ENCODE measurements at regions not wholly inside any gene's neighbourhood (a gene's known extent, or its start where the extent isn't known, plus 50 kb on each side); places are given as distances from the start of the nearest gene placed in this dataset.

DNA sequence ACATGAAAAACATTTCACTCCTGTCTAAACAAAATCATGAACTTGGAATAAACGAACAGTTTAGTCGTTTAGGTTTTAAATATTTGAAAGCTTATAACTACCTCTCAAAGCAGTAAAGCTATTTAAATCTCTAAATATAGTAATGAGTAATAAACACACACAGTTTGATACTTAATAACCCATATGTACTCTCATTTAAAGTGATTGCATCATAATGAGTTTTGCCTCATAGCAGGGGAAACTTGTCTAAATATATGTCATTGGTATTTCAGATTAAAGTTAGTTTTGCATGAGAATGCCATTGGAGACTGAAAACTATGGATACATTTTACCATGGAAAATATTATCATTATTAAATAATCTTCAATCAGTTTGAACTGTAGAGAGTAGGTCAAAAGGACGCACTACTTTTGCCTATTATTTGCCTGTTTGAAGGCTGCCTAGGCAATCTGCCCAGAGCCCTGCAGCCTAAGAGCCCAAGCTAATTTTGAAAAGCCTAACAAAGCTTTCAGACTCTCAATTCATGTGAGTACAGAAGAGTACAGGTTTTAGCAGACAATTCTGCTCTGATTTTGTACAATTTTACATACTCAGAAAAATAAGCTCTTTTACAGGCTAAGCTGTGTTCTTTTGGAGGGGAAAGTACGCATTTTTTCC is 632.8 kb downstream of the HACE1 start:
- no peak for TF ChIP-seq FOSL2 (IDR thresholded peaks at IDR 0.05; ENCODE audit: borderline replicate concordance, low read depth)
- TF ChIP-seq MXI1 (IDR thresholded peaks at IDR 0.05; ENCODE audit: low read depth, low read length): no peak
- no peak for TF ChIP-seq EZH2phosphoT487 (IDR thresholded peaks at IDR 0.05; ENCODE audit: borderline replicate concordance, low read depth)
- TF ChIP-seq, protein P1, sequence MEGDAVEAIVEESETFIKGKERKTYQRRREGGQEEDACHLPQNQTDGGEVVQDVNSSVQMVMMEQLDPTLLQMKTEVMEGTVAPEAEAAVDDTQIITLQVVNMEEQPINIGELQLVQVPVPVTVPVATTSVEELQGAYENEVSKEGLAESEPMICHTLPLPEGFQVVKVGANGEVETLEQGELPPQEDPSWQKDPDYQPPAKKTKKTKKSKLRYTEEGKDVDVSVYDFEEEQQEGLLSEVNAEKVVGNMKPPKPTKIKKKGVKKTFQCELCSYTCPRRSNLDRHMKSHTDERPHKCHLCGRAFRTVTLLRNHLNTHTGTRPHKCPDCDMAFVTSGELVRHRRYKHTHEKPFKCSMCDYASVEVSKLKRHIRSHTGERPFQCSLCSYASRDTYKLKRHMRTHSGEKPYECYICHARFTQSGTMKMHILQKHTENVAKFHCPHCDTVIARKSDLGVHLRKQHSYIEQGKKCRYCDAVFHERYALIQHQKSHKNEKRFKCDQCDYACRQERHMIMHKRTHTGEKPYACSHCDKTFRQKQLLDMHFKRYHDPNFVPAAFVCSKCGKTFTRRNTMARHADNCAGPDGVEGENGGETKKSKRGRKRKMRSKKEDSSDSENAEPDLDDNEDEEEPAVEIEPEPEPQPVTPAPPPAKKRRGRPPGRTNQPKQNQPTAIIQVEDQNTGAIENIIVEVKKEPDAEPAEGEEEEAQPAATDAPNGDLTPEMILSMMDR (IDR thresholded peaks at IDR 0.05): no peak
- no peak for TF ChIP-seq RAD21 (IDR thresholded peaks at IDR 0.05; ENCODE audit: low read length)
- TF ChIP-seq FOXM1 (IDR thresholded peaks at IDR 0.05; ENCODE audit: low read depth): no peak
- no peak for TF ChIP-seq RXRA (IDR thresholded peaks at IDR 0.05; ENCODE audit: borderline replicate concordance, low read depth)
